Neural cell (in vitro differentiated cells): ENCODE measurements at regions not wholly inside any gene's neighbourhood (a gene's known extent, or its start where the extent isn't known, plus 50 kb on each side); places are given as distances from the start of the nearest gene placed in this dataset.

ENCODE experiments used
- H2AFZ ChIP-seq: fragments of 200-600, 300-800 bp; sonication (generic), shearing (Covaris generic); 2 replicates; pipeline ENCODE4 v1.6.0; 2014; ENCODE audit warnings: low read depth, mild to moderate bottlenecking, antibody characterized with exemption, low read length, moderate library complexity
- H3F3A ChIP-seq: fragments of 200-600 bp; shearing (Covaris generic); 2 replicates; pipeline ENCODE4 v1.6.1; 2016; ENCODE audit warnings: mild to moderate bottlenecking, moderate library complexity, mixed read lengths, antibody characterized with exemption, low read length; ENCODE audit not compliant: insufficient read depth, poor library complexity, severe bottlenecking
- H3K27ac ChIP-seq: fragments of 200-600, 300-800 bp; sonication (generic), shearing (Covaris generic); 2 replicates; pipeline ENCODE4 v1.5.1; 2014; ENCODE audit warnings: mild to moderate bottlenecking, low read length, moderate library complexity
- H3K27me3 ChIP-seq: fragments of 300-800, 200-600 bp; sonication (generic), shearing (Covaris generic); 2 replicates; pipeline ENCODE4 v1.6.0; 2014; ENCODE audit warnings: mild to moderate bottlenecking, low read depth, low read length, moderate library complexity; ENCODE audit not compliant: insufficient read depth
- H3K36me3 ChIP-seq: fragments of 300-800, 200-600 bp; sonication (generic), shearing (Covaris generic); 2 replicates; pipeline ENCODE4 v1.5.1; 2014; ENCODE audit warnings: mild to moderate bottlenecking, antibody characterized with exemption, low read length, moderate library complexity; ENCODE audit not compliant: insufficient read depth
- H3K4me2 ChIP-seq: fragments of 300-800, 200-600 bp; sonication (generic), shearing (Covaris generic); 2 replicates; pipeline ENCODE4 v1.6.0; 2014; ENCODE audit warnings: mild to moderate bottlenecking, low read length
- H3K4me3 ChIP-seq: fragments of 300-800, 200-600 bp; sonication (generic), shearing (Covaris generic); 2 replicates; pipeline ENCODE4 v1.5.1; 2014; ENCODE audit warnings: mild to moderate bottlenecking, low read length, moderate library complexity
- H3K79me2 ChIP-seq: fragments of 200-600 bp; shearing (Covaris generic); replicated peaks from 2 replicates; pipeline ENCODE4 v1.6.0; 2014; ENCODE audit warnings: mild to moderate bottlenecking, low read length, moderate library complexity; ENCODE audit not compliant: insufficient read depth
- H3K9ac ChIP-seq: fragments of 300-800, 200-600 bp; sonication (generic), shearing (Covaris generic); 2 replicates; pipeline ENCODE4 v1.6.1; 2016; ENCODE audit warnings: mild to moderate bottlenecking, low read length, mixed read lengths
- H3K9me2 ChIP-seq: fragments of 200-600 bp; shearing (Covaris generic); 2 replicates; pipeline ENCODE4 v1.6.1; 2016; ENCODE audit warnings: mild to moderate bottlenecking, low read length, mixed read lengths; ENCODE audit not compliant: insufficient read depth
- H3K9me3 ChIP-seq: fragments of 200-600, 300-800 bp; sonication (generic), shearing (Covaris generic); 2 replicates; pipeline ENCODE4 v1.6.1; 2016; ENCODE audit warnings: mild to moderate bottlenecking, mixed run types, low read length, moderate library complexity, mixed read lengths
- H4K20me1 ChIP-seq: fragments of 200-600 bp; shearing (Covaris generic); 2 replicates; pipeline ENCODE4 v1.6.1; 2016; ENCODE audit warnings: mild to moderate bottlenecking, mixed run types; ENCODE audit not compliant: insufficient read depth
- CTCF ChIP-seq: fragments of 450-650 bp; IDR thresholded peaks from 2 replicates; pipeline ENCODE4 v1.5.1; 2014; ENCODE audit warnings: antibody characterized with exemption, mild to moderate bottlenecking, moderate library complexity; ENCODE audit not compliant: poor library complexity, severe bottlenecking
- EP300 ChIP-seq: fragments of 450-650 bp; conservative IDR thresholded peaks from 2 replicates; pipeline ENCODE4 v1.6.1; 2014; ENCODE audit warnings: antibody characterized with exemption, mild to moderate bottlenecking, moderate library complexity; ENCODE audit not compliant: poor library complexity, severe bottlenecking
- EZH2 ChIP-seq: fragments of 200-600, 300-800 bp; shearing (Covaris generic), sonication (generic); IDR thresholded peaks from 2 replicates; pipeline ENCODE4 v1.6.1; 2014; ENCODE audit warnings: antibody characterized with exemption, low read length, borderline replicate concordance, mild to moderate bottlenecking; ENCODE audit not compliant: insufficient read depth, poor library complexity, severe bottlenecking
- MXI1 ChIP-seq: fragments of 450-650 bp; conservative IDR thresholded peaks from 2 replicates; pipeline ENCODE4 v1.6.1; 2014; ENCODE audit warnings: antibody characterized with exemption, mild to moderate bottlenecking; ENCODE audit not compliant: poor library complexity, severe bottlenecking
- POLR2AphosphoS5 ChIP-seq: IDR thresholded peaks from 2 replicates; pipeline ENCODE4 v1.6.1; 2012
- RAD21 ChIP-seq: fragments of 450-650 bp; conservative IDR thresholded peaks from 2 replicates; pipeline ENCODE4 v1.6.1; 2014; ENCODE audit warnings: antibody characterized with exemption, mild to moderate bottlenecking, moderate library complexity
- REST ChIP-seq: IDR thresholded peaks from 2 replicates; pipeline ENCODE4 v1.6.1; 2012; ENCODE audit warnings: borderline replicate concordance
- SMC3 ChIP-seq: fragments of 450-650 bp; conservative IDR thresholded peaks from 2 replicates; pipeline ENCODE4 v1.6.1; 2014; ENCODE audit warnings: antibody characterized with exemption, mild to moderate bottlenecking, moderate library complexity; ENCODE audit not compliant: poor library complexity
- TAF1 ChIP-seq: IDR thresholded peaks from 2 replicates; pipeline ENCODE4 v1.6.1; 2012; ENCODE audit warnings: low read depth

- Histone ChIP-seq H3F3A (no peaks in the 10 kb centered on the region), H3K4me2 (no peak overlapping the region), H2AFZ (no peak overlapping the region), H3K9me2 (no peaks in the 10 kb centered on the region), H4K20me1 (no peaks in the 10 kb centered on the region), H3K9me3 (peaks cover 6% of the 10 kb centered on the region), H3K27me3 (no peaks in the 10 kb centered on the region), H3K36me3 (no peaks in the 10 kb centered on the region), H3K79me2 (no peaks in the 10 kb centered on the region), H3K9ac (no peak overlapping the region), H3K27ac (no peak overlapping the region), H3K4me3 (no peak overlapping the region)
- TF ChIP-seq TAF1 (no peak), REST (no peak), SMC3 (no peak), MXI1 (no peak), RAD21 (no peak), POLR2AphosphoS5 (no peak), CTCF (no peak), EP300 (no peak), EZH2 (no peak)
Observed at GRCh38 chr10:78937800-78938694, 130.7 kb upstream of the ZMIZ1 start.

- Histone ChIP-seq H3K27ac (no peak overlapping the region), H3K9me3 (peaks cover 6% of the 10 kb centered on the region), H3K79me2 (no peaks in the 10 kb centered on the region), H4K20me1 (no peaks in the 10 kb centered on the region), H3K4me3 (no peak overlapping the region), H3K36me3 (no peaks in the 10 kb centered on the region), H3K9me2 (no peaks in the 10 kb centered on the region), H3F3A (no peaks in the 10 kb centered on the region), H3K27me3 (no peaks in the 10 kb centered on the region), H2AFZ (no peak overlapping the region), H3K4me2 (no peak overlapping the region), H3K9ac (no peak overlapping the region)
- TF ChIP-seq MXI1 = no peak
Observed at GRCh38 chr10:78938695-78939672, 129.8 kb upstream of the ZMIZ1 start.
